Activated CD4-positive, alpha-beta T cell treated with anti-CD3 and anti-CD28 coated beads for 4 hours (primary cell): ENCODE measurements at regions not wholly inside any gene's neighbourhood (a gene's known extent, or its start where the extent isn't known, plus 50 kb on each side); places are given as distances from the start of the nearest gene placed in this dataset.

ENCODE experiments used
- DNase-seq, 2 donors: peaks; one replicate each; pipeline ENCODE4 v3.0.0-alpha.2; 2020

DNA sequence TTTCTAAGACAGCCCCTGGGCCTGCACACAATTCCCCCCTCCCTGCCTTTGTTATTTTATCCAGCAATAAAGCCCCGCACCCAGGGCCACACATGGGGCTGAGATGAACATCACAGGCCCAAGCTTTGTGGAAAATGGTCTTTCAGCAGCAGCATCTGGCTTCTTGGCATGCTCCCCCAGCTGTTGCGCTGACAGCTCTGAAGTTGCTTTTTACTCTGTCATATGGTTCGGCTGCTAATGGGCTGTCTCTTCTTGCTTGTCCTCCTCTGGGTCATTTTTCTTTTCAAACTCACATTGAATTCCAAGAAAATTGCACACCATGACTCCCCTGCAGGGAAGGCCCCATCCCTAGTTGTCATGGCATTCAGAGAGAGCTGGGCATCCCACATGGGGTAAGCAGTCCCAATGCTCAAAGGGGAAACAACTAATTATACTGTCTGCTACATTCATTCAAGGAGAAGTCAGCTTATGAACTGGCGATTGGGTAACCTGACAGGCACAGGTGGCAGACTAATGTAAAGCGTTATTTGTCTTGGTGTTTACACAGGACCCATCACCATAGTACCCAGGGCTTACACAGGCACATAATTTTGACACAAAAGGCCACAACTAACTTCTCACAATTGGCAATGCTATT is 74.0 kb upstream of the CDKN3 start:
- DNase-seq, result no peak

DNA sequence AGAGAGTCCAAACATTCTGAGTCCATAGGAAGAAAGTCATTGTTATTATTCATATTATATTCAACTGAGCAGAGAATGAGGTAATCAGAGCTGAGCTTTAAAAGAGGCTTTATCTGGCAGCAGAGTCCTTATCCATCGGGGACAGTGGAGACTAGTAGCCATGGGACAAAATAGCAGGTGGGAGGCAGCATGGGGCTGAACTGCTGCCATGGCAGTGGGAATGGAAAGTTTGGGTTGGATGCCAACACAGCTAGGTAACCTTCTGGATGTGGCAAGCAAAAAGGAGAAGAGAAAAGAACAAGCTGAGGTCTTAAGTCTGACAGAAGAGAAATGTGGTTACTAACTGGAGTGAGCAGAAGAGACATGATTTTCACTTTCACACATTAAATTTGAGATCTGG is 71.0 kb upstream of the CDKN3 start:
- no peak for DNase-seq

DNA sequence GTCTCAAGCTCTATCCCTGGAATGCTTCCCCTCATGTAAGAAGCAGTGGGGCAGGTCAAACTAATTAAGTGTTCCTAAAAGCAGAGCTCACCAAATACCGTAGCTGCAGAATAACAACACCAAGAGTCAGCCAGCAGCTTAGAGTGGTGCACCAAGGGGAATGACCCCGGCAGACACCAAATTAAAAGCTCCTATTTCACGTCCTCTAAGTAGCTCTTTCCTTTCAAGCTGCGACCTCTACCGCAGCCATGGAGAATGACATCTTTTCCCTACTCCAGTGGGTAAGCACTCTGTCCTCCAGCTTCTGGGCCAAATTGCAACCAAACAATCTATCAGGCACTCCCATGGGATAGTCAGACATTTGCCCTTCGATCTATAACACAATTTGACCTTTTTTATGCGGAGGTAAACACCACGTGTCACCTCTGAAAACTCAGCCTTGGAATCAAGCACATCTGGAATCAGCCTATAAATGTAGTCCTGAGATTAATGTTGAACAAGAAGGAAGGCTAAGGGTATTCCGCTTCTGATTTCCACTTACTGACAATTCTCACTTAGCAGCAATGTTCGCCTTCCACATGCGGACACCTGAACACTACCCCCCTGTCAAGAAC is 67.6 kb upstream of the CDKN3 start:
- DNase-seq, result no peak

DNA sequence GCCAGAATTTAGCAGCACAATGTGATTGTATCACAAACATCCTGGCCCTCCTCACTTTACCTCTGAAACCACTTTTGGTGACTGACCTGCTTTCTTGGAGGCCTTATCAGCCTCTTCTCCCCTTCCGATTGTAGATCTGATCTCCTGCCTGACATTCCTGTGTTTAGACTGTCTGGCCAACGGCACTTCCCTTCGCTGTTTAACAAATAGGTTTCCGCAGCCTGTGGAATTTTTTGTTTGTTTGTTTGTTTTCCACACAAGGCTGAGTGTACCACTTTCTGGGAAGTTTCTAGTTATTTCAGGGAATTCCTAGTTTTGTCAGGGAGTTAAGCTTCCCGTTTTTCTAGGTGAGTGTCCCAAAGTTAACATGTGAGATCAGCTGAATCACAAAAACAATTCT is 65.9 kb upstream of the CDKN3 start:
- DNase-seq, result no peak

DNA sequence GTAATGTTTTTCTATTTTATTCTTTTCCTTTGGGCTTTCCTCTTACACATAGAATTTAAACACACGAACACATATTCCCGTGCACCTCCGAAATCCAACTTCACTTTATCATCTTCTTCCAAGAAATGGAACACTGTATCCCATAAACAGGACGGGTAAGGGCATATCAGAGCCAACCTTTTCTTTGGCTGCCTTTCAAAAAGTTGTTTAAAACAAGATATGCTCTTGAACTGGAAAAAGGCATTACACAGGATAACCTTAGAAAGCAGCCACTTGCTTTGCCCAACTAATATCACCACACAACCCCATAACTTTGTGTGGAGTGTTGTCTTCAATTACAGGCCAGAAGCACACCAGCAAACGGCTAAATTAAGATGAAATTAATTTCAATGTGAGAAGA is 65.3 kb upstream of the CDKN3 start:
- DNase-seq, result no peak

GRCh38 chr14:54332490-54332889 is 64.3 kb upstream of the CDKN3 start:
- no peak for DNase-seq

DNA sequence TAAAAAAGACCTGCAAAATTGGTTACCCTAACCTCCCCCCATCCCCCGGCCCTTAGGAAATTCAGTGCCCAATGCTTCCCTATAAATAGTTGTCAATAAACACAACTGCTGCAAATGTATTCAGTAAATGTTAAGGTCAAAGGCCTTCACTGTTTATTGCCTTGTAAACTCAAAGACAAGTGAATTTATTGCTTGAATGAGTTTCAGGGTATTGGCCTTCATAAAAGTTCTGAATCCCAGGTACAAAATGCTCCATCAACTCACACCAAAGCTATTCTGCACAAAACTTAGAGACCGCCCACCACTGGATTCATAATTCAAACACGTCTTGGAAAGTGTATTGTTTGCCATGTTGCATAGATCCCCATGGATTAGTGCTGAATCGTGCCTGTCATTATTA is 63.3 kb upstream of the CDKN3 start:
- no peak for DNase-seq

DNA sequence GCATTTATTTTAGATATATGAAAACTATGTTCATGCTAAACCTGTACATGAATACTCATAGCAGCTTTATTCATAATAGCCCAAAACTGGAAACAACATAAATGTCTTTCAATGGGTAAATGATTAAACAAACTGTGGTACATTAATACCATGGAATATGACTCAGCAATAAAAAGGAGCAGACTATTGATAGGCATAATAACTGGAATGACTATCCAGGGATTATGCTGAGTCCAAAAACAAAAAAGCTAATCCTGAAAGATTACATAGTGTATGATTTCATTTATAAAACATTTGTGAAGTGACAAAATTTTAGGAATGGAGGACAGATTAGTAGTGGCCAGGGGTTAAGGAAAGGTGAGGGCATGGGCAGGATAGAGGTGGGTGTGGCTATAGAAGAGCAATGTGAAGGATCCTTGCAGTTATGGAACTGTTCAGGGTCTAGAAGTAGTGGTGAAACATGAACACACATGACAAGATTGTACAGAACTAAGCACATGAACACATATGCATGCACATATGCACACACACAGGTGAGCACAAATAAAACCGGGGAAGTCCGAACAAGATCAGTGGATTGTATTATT is 61.1 kb upstream of the CDKN3 start:
- DNase-seq, result no peak

DNA sequence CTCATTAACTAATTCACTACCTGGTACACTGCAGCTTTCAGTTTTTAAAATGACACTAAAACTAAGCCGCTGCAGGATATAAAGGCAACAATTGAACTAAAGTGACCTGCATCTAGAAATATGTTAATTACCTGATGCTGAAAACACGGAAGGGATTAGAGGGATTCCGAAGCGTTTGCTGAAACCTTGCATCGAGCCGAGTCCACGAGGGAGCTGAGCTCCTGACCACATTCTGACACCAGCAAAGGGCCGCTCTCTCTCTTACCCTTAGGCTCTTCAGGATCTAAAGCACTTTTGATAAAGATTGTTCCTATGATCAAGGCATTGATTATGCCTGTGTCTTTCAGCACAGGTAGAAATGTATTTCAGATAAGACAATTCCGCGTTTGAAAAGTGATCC is 59.5 kb upstream of the CDKN3 start:
- no peak for DNase-seq

- no peak for DNase-seq
These were observed 58.0 kb upstream of the CDKN3 start for GRCh38 chr14:54338696-54339317.

GRCh38 chr14:54339771-54340170 is 57.0 kb upstream of the CDKN3 start:
- no peak for DNase-seq

- no peak for DNase-seq
These were observed 54.0 kb upstream of the CDKN3 start for GRCh38 chr14:54342806-54343205.

DNA sequence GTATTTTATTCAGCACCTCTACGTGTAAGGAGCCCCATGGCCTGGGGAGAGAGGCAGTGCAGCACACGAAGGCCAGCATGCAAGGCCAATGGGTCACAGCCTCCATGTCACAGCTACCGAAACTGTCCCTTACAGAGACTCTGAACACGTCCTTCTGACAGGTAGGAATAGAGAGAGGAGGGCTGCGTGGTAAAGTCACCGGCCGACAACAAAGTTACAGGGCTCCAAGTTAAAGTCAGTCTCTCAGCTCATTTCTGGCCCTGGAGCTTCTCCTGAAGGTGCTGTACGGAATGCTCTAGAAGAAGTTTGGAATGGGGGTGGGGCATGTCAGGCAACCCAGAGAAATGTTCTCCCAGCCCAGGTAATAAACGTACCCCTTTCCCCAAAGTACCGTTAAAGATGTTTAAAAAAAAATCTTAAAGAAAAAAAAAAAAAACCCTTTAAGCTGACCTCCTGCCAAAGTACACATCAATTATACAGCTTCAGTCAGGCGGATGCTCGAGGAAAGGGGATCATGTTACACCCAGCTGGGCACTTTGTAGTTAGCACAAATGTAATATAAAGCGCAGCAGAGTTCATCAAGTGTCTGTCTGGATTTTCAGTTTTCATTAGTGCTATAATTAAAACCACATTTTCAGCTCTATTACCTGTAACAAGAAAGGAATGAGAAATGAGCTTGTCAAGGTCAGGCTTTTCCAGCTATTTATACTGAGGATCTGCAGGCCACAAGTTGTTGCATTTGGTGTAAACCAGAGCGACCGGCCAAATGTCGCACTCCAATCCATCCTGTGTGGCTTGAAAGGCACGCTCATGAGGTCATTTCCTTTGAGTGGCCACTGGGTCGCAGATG is 53.3 kb upstream of the CDKN3 start:
- no peak for DNase-seq

DNA sequence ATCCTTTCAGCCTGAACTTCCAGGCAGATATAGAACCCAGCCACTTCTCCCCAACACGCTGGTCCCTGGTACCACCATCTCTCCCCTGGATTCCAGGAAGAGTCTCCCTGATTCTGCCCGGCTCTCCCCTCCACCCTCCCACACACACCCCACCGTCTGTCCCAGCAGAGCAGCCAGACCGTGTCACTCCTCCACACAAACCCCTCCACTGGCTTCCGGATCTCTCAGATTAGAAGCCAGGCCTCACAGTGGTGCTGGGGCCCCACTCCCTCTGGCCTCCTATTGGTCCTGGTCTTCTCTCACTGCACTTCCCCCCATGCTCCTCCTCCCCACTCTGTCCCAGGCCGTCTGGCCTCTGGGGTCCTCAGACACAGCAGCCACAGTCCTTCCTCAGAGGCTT is 52.4 kb upstream of the CDKN3 start:
- DNase-seq, result no peak

DNA sequence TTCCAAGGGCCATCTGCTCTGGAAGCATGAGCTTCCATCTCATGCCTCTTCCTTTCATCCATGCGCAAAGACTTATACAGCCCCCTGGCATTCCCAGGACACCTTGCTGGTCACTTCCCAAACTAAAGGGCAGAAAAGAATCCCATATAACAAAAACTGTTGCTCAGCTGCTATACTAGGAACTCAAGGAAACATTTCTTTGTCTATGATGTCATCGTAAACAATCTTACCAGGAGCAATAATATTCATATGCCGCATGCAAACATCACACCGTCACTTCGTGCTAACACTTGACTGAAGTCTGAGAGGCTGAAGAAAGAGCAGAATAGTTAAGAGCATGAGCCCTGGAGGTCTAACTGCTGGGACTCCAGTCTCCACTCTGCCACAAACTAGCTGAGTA is 50.5 kb upstream of the CDKN3 start:
- no peak for DNase-seq
